ENCODE measurements at regions not wholly inside any gene's neighbourhood (a gene's known extent, or its start where the extent isn't known, plus 50 kb on each side); places are given as distances from the start of the nearest gene placed in this dataset.

DNA sequence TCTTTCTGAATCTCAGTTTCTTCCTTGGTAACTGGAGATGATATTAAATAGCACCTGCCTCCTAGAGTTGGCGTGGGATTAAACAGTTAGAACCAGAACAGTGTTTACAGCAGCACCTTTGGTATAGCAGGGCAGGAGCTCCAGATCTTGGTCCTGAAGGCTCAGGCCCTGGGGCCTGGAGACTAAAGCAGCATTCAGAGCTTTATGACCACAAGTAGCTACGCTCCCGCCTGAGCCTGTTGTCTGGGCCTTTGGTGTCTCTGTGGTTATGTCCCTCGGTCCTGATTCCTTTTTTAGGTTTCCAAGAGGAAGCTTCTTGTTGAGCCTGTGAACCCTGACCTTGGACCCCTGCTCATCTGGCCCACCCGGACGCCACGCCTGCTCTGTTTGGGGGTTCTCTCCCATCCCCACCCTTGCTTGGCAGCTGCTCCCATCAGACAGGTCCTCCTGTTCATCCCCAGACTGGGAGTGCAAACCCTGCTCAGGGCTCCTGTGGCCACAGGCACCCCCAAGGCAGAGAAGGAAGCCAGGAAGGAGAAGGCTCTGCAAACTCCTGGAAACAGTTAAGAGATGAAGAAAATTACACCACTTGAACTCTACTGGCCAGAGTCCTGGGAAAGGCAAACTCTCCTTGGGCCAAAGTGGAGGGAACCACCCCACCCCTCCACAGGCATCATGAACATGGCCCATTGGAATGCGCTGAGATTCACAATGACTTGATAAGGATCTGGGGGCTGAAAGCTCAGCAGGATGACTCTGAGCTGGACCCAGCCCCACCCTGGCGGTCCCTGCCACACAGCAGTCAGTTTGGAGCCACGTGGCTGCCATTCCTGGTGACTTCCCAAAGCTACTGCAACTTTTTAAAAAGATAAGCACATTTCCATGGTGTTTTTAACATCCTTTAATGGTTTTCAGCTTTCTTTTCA lies 50.1 kb upstream of the TMEM72 start:
- peak; percentile 65 for DNase-seq (ENCODE audit: low read depth)
- TF ChIP-seq, protein P1, sequence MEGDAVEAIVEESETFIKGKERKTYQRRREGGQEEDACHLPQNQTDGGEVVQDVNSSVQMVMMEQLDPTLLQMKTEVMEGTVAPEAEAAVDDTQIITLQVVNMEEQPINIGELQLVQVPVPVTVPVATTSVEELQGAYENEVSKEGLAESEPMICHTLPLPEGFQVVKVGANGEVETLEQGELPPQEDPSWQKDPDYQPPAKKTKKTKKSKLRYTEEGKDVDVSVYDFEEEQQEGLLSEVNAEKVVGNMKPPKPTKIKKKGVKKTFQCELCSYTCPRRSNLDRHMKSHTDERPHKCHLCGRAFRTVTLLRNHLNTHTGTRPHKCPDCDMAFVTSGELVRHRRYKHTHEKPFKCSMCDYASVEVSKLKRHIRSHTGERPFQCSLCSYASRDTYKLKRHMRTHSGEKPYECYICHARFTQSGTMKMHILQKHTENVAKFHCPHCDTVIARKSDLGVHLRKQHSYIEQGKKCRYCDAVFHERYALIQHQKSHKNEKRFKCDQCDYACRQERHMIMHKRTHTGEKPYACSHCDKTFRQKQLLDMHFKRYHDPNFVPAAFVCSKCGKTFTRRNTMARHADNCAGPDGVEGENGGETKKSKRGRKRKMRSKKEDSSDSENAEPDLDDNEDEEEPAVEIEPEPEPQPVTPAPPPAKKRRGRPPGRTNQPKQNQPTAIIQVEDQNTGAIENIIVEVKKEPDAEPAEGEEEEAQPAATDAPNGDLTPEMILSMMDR (IDR thresholded peaks at IDR 0.05; ENCODE audit: low read length, missing control alignments) = no peak
- H3K4me3 ChIP-seq (replicated peaks; ENCODE audit: low read depth, low read length) = no peak overlapping the region

Data from fibroblast of pulmonary artery (primary cell).